ENCODE measurements at regions not wholly inside any gene's neighbourhood (a gene's known extent, or its start where the extent isn't known, plus 50 kb on each side); places are given as distances from the start of the nearest gene placed in this dataset.
"Not testable (repeated sequence)": the region's sequence is repeated elsewhere in the genome, so short reads cannot be mapped to it uniquely, and the experiment has no call there.

DNA sequence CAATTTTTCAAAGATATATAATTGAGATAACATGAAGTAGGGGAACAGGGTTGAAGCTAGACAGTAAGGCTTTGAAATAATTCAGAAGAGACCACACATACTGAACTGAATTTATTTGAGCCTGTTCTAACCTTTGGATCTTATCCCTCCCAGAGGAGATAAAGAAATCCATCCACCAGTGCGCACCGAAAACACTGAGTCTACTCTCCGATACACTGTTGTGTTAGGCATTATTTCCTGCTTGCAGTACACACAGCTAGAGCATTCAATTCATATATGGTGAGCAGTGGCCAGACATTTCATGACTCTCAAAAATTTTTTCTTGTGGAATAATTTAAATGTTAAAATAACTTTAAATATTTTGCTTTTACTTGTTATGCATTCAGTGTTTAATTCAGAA lies 342.7 kb downstream of the GPD2 start:
- DNase-seq (ENCODE audit: low read depth in 2 of 2) = no peak

DNA sequence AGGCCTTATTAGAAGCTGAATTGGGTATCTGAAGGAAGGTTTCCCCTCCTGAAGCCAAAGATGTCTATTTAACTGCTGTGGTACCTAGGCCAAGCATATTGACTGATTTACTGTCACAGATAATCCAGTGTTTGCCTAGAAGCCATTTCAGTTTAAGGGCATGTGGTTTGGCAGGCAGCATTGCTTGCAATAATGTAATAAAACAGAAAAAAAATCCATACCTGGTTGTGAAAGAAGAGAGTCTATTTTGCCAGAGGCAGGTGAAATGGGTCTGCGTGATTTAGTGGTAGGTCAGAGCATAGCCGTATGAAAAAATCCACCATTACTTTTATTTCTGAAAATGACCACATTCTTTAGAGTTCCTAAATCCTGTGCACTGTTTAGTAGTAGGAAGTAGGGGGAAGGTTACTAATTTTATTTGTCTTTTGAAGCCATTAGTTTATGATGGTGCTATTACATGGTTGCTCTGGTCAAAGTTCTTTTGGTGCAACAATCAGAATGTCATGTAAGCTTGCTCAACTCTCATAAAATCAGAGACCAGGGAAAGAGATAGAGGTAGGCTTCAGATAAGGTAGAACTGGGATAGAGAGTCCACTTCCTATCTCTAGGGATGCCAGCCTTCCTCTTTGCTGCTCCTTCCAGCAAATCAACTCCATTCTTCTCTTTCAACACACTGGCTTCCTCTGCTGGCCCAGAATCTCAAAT lies 343.4 kb downstream of the GPD2 start:
- no peak for DNase-seq (ENCODE audit: low read depth in 2 of 2)

- DNase-seq (ENCODE audit: low read depth in 2 of 2) = not testable (repeated sequence)
Measured at GRCh38 chr2:156781677-156782076, 345.5 kb downstream of the GPD2 start.

DNA sequence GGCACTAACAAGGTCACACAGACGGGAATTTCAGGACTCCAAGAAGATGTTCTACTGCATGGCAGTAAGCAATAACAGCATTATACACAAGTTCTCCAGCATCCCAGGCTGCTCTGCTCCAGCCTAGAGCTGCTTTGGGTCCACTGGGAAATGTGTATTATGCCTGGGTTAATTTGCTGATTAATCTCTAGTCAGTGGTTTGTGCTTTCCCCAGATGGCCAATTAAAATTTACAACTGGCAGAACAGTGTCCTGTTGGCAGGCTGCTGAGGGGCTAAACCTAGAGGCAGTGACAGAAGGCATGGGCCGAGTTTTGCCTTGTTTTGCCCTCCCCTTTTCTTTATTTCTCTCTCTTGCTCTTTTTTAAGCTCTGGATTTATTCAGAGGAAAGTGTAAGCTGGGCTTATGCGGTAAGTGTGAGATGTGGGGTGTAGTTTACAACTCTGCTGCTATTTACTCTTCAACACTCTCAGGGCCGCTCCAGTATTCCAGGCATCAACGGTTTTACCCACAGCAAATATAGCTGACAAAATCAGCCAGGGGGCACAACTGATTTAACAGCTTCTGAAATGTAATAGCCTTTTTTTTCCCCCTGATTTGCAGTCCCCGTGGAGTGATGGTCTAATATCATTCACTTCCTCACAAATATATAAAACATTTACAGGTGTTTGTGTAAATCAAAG lies 348.0 kb downstream of the GPD2 start:
- DNase-seq (ENCODE audit: low read depth in 2 of 2) = no peak

- no peak for DNase-seq (ENCODE audit: low read depth in 2 of 2)
Measured at GRCh38 chr2:156787517-156787916, 351.3 kb downstream of the GPD2 start.

DNA sequence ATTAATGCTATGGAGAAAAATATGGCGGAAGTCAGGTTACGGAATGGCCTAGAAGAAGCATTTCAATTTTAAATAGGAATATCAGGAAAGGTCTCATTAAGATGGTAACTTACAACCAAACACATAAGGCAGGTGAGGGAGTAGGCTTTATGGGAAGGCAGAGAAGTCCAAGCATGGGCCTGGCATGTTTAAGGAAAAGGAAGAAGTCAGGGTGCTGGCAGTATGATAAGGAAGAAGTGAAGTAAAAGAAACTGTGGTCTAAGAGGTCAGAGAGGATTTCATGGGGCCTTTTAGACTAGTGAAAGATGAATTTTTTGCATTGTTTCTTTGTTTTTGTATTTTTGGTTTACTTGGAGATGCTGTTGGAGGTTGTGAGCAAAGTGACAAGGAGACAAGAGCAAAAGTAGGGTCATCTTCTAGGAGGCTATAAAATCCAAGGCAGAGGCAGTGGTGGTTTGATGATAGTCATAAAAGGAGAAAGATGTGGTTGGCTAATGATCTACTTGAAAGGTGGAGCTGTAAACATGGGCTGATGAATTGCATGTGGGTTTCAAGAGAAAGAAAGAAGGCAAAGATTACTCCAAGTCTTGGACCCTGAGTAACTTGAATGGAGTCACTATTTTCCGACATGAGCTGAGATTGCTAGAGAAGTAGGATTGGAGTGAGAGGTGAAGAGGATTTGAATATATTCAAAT lies 354.3 kb downstream of the GPD2 start:
- DNase-seq (ENCODE audit: low read depth in 2 of 2) = no peak

GRCh38 chr2:156792242-156792840 lies 356.2 kb downstream of the GPD2 start:
- DNase-seq (ENCODE audit: low read depth in 2 of 2) = no peak

- DNase-seq (ENCODE audit: low read depth in 2 of 2) = no peak
Measured at GRCh38 chr2:156797832-156798231, 361.7 kb downstream of the GPD2 start.

DNA sequence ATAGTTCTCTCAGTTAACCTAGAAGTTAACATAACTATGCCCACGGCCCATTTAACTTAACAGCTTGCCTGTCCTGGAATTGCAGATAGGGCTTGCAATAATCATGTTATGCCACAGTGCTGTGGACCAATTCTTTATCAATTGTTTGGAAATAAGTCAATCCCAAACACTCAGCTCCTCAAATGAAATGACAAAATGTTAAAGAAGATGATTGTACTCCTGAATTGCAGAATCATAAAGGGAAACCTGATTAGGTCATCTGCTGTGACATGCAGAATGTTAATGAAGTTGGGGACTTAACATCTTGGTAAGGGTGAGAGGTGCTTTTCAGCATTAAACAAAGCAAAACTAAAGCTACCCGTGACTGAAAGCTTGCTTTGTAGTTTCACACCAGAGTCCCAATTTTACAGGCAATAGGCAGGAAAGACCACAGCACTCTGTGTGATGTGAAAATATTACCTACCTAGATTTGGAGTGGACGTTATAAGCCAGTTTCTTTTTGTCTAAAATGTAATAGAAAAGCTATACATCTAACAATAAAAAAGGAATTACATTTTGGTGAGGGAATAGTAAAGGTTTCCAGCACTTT lies 364.0 kb downstream of the GPD2 start:
- DNase-seq (ENCODE audit: low read depth in 2 of 2) = no peak

- no peak for DNase-seq (ENCODE audit: low read depth in 2 of 2)
Measured at GRCh38 chr2:156800781-156801361, 364.7 kb downstream of the GPD2 start.

DNA sequence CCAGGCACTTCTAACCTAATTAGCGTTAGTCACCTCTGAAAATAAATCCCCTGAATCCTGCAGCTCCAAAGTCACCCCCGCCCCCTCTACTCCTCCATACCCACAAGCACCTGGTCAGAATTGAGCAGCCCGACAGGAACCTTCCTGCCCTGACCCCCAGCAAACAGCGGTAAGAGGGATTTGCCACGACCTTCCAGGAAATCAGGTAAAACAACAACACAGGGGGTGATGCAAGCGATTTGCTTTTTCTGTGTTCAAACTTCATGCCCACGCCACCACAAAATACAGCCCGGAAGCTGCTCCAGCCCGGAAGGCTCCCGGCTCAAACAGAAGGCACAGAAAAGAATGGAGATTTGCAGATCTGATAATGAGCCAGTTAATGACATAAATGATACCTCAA lies 367.1 kb downstream of the GPD2 start:
- DNase-seq (ENCODE audit: low read depth in 2 of 2) = no peak

GRCh38 chr2:156803967-156804366 lies 367.8 kb downstream of the GPD2 start:
- DNase-seq (ENCODE audit: low read depth in 2 of 2) = no peak

DNA sequence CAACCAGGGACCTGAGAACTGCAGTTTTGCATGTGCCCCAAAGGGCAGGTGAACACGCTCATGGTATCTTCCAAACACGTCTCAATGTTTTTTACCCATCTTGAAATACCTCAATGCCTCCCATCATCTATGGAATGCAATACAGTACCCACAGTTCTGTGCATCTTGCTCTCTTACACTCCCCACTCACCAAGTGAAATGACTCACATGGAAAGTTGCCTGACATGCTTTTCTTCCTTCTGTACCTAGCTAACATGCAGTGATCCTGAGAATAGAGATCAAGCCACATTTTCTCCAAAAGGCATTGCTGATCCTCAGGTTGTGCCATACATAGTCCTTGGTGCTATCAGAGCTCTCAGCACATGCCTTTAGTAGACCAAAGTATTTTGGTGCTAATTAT lies 373.9 kb downstream of the GPD2 start:
- DNase-seq (ENCODE audit: low read depth in 2 of 2) = no peak

- no peak for DNase-seq (ENCODE audit: low read depth in 2 of 2)
Measured at GRCh38 chr2:156812496-156812895, 376.3 kb downstream of the GPD2 start.

GRCh38 chr2:156817430-156817829 lies 381.3 kb downstream of the GPD2 start:
- DNase-seq (ENCODE audit: low read depth in 2 of 2) = no peak

GRCh38 chr2:156818221-156818620 lies 382.0 kb downstream of the GPD2 start:
- no peak for DNase-seq (ENCODE audit: low read depth in 2 of 2)

GRCh38 chr2:156818944-156819343 lies 382.8 kb downstream of the GPD2 start:
- peak in 1 of 2 donors; percentile 41 for DNase-seq (ENCODE audit: low read depth in 2 of 2)

DNA sequence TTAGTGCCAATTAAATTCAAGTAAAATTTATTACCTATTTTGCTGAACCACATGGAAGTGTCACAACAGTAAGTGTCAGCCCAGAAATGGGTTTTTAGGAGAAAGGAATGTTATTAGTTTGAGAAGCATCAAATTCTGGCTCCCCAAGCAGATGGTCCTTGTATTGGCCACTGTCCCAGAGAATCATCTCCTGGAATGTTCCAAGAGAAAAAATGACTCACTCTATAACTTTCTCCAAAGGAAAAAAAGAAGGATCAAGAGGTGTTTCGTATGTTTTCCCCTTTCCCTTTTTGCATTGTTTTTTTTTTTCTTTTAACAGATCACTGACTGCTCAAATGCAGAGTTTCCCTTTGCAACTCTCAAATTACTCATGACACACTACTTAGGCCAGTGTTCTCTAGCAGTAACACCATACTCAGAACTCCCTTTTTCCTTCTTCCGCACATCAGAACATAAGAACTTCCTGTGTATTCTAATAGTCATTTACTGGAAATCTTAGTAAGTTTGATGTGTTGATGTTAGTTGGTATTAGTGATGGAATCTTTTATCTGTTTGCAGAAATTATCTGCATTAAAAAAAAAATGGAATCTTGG lies 390.3 kb downstream of the GPD2 start:
- peak in 1 of 2 donors; percentile 20 for DNase-seq (ENCODE audit: low read depth in 2 of 2)

DNA sequence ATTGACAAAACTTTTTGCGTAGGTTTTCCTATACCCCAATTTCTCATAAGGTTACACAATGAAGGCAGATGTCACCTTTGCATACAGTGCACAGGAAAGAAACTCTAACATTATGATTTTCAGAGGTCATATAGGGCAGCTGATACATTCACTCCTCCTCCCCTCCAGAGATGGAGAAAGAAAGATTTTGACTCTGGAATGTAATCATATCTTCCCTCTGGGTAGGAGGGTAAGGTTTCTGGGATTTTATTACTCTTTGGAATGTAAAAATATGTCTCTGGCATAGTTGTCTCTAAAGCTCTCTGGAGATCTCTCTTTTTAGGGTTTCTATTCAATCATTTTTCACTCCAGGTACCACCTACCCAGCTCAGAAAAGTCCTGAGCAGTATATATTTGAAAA lies 398.3 kb downstream of the GPD2 start:
- no peak for DNase-seq (ENCODE audit: low read depth in 2 of 2)

- no peak for DNase-seq (ENCODE audit: low read depth in 2 of 2)
Measured at GRCh38 chr2:156837635-156838370, 401.6 kb downstream of the GPD2 start.
